ENCODE measurements at regions not wholly inside any gene's neighbourhood (a gene's known extent, or its start where the extent isn't known, plus 50 kb on each side); places are given as distances from the start of the nearest gene placed in this dataset.

GRCh38 chr13:50078895-50079654 lies 63.8 kb downstream of the KCNRG start:
- no peak for TF ChIP-seq POLR2A (IDR thresholded peaks at IDR 0.05; ENCODE audit: low read depth, low read length)
- no peak for TF ChIP-seq TAF1 (IDR thresholded peaks at IDR 0.05; ENCODE audit: low read depth, low read length)
- TF ChIP-seq POLR2AphosphoS5 (IDR thresholded peaks at IDR 0.05; ENCODE audit: low read depth, low read length) = no peak

Data from GM12891 (cell line).